ENCODE measurements at regions not wholly inside any gene's neighbourhood (a gene's known extent, or its start where the extent isn't known, plus 50 kb on each side); places are given as distances from the start of the nearest gene placed in this dataset.
"Not testable (repeated sequence)": the region's sequence is repeated elsewhere in the genome, so short reads cannot be mapped to it uniquely, and the experiment has no call there.

DNA sequence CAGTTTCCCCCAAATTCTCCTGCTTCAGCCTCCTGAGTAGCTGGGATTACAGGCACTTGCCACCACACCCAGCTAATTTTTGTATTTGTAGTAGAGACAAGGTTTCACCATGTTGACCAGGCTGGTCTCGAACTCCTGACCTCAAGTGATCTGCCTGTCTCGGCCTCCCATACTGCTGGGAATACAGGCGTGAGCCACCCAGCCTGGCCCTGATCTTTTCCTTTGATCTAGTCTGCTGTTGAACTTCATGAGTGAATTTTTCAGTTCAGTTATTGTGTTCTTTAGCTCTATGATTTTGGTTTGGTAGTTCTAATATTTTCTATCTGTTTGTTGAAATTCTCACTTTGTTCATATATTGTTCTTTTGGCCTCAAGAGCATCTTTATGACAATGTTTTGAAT is 83.4 kb upstream of the RAP2C start:
- H3K9me3 ChIP-seq; H3K36me3 ChIP-seq (replicated peaks in 1 of 2; ENCODE audit: control insufficient read depth in 1 of 2, insufficient read depth in 2 of 2, low read length in 1 of 2); H3K4me2 ChIP-seq; H3K79me2 ChIP-seq (ENCODE audit: insufficient read depth); H3K27ac ChIP-seq (ENCODE audit: low read depth in 2 of 2, low read length in 1 of 2); H3K4me1 ChIP-seq (ENCODE audit: control insufficient read depth in 1 of 2, insufficient read depth in 2 of 2, low read depth in 1 of 2, low read length in 1 of 2); H2AFZ ChIP-seq (ENCODE audit: low read depth); DNase-seq; H4K20me1 ChIP-seq (ENCODE audit: insufficient read depth); H3F3A ChIP-seq (replicated peaks; ENCODE audit: insufficient read depth); H3K9ac ChIP-seq; H3K9me2 ChIP-seq; H3K4me3 ChIP-seq (ENCODE audit: low read depth in 2 of 2, low read length in 1 of 2); POLR2A ChIA-PET; H3K27me3 ChIP-seq (ENCODE audit: insufficient read depth): not testable (repeated sequence)
- WGBS (ENCODE audit: low lambda C conversion rate): 22% methylated on average over 3 of the region's 3 CpGs
- CTCF ChIA-PET: interaction anchor here (0.6 to 3.7 kb wide), 2 partner anchors 9 to 11 kb away, joined by 3 to 19 read pairs; no protein-coding TSS in a partner anchor

DNA sequence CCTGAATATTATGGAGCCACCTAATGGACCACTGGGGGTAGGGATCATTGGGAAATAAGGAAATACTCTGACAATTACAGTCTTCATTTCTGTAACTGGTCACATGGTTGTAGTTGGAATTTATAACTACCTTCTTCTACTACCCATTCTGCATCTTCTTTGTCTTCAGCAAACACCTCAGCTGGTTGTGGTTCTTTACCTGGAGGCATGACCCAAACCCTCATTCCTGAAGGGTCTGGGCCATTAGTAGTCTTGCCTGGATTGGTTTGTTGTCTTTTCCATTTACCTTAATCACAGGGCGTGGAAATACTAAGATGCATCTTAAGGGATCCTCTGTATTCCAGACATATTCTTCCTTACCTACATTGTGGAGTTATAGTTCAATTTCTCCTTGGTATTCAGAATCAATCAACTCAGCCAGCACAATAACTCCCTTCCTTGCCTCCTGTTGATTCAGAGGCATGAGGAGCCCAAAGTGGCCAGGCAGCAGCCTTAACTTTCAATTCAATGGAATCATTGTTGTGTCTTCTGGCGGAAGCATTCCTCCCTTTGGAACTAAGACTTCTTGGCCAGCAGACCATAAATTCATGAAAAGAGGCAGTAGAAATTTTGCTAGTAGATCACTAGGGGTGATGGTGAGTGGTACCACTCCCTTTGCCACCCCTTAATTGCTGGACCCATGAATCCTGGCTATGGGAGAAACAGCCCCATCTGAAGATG is 75.7 kb upstream of the RAP2C start:
- no peak overlapping the region for H3K27ac ChIP-seq (ENCODE audit: low read depth in 2 of 2, low read length in 1 of 2)
- POLR2A ChIA-PET: no interaction called here
- H3K79me2 ChIP-seq (ENCODE audit: insufficient read depth): no peaks in the 10 kb centered on the region
- no peak overlapping the region for H3K4me2 ChIP-seq
- H3K9me3 ChIP-seq: no peaks in the 10 kb centered on the region
- DNase-seq: no peak
- H3K36me3 ChIP-seq (replicated peaks in 1 of 2; ENCODE audit: control insufficient read depth in 1 of 2, insufficient read depth in 2 of 2, low read length in 1 of 2): no peaks in the 10 kb centered on the region
- WGBS (ENCODE audit: low lambda C conversion rate): 25% methylated on average over 2 of the region's 2 CpGs
- CTCF ChIA-PET: interaction anchor here (2.8 to 3.3 kb wide), 3 partner anchors 9 to 319 kb away, joined by 19 to 40 read pairs (median 28); no protein-coding TSS in a partner anchor
- H2AFZ ChIP-seq (ENCODE audit: low read depth): no peak overlapping the region
- no peak overlapping the region for H3K9ac ChIP-seq
- TF ChIP-seq FOXM1 (IDR thresholded peaks at IDR 0.05; ENCODE audit: low read depth): no peak
- no peak for TF ChIP-seq YY1 (IDR thresholded peaks at IDR 0.05; ENCODE audit: low read depth)
- TF ChIP-seq, protein P1, sequence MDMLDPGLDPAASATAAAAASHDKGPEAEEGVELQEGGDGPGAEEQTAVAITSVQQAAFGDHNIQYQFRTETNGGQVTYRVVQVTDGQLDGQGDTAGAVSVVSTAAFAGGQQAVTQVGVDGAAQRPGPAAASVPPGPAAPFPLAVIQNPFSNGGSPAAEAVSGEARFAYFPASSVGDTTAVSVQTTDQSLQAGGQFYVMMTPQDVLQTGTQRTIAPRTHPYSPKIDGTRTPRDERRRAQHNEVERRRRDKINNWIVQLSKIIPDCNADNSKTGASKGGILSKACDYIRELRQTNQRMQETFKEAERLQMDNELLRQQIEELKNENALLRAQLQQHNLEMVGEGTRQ (IDR thresholded peaks at IDR 0.05; ENCODE audit: borderline replicate concordance, low read depth, low read length): no peak
- no peak for TF ChIP-seq EP300 (IDR thresholded peaks at IDR 0.05; ENCODE audit: borderline replicate concordance in 1 of 2, low read depth in 1 of 2, low read length in 1 of 2)
- TF ChIP-seq MXI1 (IDR thresholded peaks at IDR 0.05; ENCODE audit: low read depth, low read length): no peak
- TF ChIP-seq TAF1 (IDR thresholded peaks at IDR 0.05; ENCODE audit: borderline replicate concordance, low read depth, low read length): no peak
- TF ChIP-seq RFX5 (IDR thresholded peaks at IDR 0.05; ENCODE audit: low read length): no peak
- TF ChIP-seq SIN3A (IDR thresholded peaks at IDR 0.05; ENCODE audit: borderline replicate concordance, low read depth, low read length): no peak
- TF ChIP-seq, protein P2, sequence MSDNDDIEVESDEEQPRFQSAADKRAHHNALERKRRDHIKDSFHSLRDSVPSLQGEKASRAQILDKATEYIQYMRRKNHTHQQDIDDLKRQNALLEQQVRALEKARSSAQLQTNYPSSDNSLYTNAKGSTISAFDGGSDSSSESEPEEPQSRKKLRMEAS (IDR thresholded peaks at IDR 0.05; ENCODE audit: low read depth): no peak
- H3K4me1 ChIP-seq (ENCODE audit: control insufficient read depth in 1 of 2, insufficient read depth in 2 of 2, low read depth in 1 of 2, low read length in 1 of 2): no peaks in the 10 kb centered on the region
- no peaks in the 10 kb centered on the region for H3K9me2 ChIP-seq
- H3K27me3 ChIP-seq (ENCODE audit: insufficient read depth): no peaks in the 10 kb centered on the region; the same call in 1 of the 2 replicates
- no peak overlapping the region for H3K4me3 ChIP-seq (ENCODE audit: low read depth in 2 of 2, low read length in 1 of 2)
- no peaks in the 10 kb centered on the region for H4K20me1 ChIP-seq (ENCODE audit: insufficient read depth)
- no peaks in the 10 kb centered on the region for H3F3A ChIP-seq (replicated peaks; ENCODE audit: insufficient read depth)

DNA sequence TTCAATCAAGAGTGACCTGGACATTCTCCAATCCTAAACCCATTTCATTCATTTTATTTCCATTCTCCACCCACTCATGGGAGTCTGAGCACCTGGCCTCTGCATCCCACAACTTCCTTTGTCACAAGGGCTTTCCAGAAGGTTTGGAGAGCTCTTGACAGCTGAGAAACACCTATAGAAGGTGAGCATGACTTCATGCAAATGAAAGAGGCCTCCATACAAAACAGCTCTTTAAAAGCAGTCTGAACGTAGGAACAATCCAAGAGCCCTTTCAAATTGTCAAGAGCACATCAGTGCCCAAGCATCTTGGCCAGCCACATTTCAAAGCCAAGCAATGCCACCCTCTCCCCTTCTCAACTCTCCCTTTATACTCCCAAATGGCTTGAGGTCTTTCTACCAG is 74.9 kb upstream of the RAP2C start:
- Histone ChIP-seq H3K4me3 (ENCODE audit: low read depth in 2 of 2, low read length in 1 of 2) (no peak overlapping the region), H3K9ac (no peak overlapping the region), H3K4me2 (no peak overlapping the region), H3K9me3 (no peaks in the 10 kb centered on the region), H2AFZ (ENCODE audit: low read depth) (no peak overlapping the region), H3K79me2 (ENCODE audit: insufficient read depth) (no peaks in the 10 kb centered on the region), H3K27ac (ENCODE audit: low read depth in 2 of 2, low read length in 1 of 2) (no peak overlapping the region), H3K27me3 (ENCODE audit: insufficient read depth) (no peaks in the 10 kb centered on the region; the same call in 1 of the 2 replicates), H3K9me2 (no peaks in the 10 kb centered on the region), H4K20me1 (ENCODE audit: insufficient read depth) (no peaks in the 10 kb centered on the region), H3K36me3 (replicated peaks in 1 of 2; ENCODE audit: control insufficient read depth in 1 of 2, insufficient read depth in 2 of 2, low read length in 1 of 2) (no peaks in the 10 kb centered on the region), H3F3A (replicated peaks; ENCODE audit: insufficient read depth) (no peaks in the 10 kb centered on the region), H3K4me1 (ENCODE audit: control insufficient read depth in 1 of 2, insufficient read depth in 2 of 2, low read depth in 1 of 2, low read length in 1 of 2) (no peaks in the 10 kb centered on the region)
- TF ChIP-seq, protein P3, sequence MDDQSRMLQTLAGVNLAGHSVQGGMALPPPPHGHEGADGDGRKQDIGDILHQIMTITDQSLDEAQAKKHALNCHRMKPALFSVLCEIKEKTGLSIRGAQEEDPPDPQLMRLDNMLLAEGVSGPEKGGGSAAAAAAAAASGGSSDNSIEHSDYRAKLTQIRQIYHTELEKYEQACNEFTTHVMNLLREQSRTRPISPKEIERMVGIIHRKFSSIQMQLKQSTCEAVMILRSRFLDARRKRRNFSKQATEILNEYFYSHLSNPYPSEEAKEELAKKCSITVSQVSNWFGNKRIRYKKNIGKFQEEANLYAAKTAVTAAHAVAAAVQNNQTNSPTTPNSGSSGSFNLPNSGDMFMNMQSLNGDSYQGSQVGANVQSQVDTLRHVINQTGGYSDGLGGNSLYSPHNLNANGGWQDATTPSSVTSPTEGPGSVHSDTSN (IDR thresholded peaks at IDR 0.05): no peak
- TF ChIP-seq ELF1 (IDR thresholded peaks at IDR 0.05): no peak
- no peak for TF ChIP-seq TEAD4 (IDR thresholded peaks at IDR 0.05; ENCODE audit: borderline replicate concordance, insufficient read depth)
- TF ChIP-seq RAD21 (IDR thresholded peaks at IDR 0.05; ENCODE audit: low read length): no peak
- no peak for TF ChIP-seq FOSL2 (IDR thresholded peaks at IDR 0.05; ENCODE audit: borderline replicate concordance, low read depth)
- TF ChIP-seq TCF12 (IDR thresholded peaks at IDR 0.05): no peak
- no peak for TF ChIP-seq SIN3A (IDR thresholded peaks at IDR 0.05; ENCODE audit: borderline replicate concordance, low read depth, low read length)
- no peak for TF ChIP-seq EP300 (IDR thresholded peaks at IDR 0.05; ENCODE audit: borderline replicate concordance in 1 of 2, low read depth in 1 of 2, low read length in 1 of 2)
- no peak for TF ChIP-seq EZH2phosphoT487 (IDR thresholded peaks at IDR 0.05; ENCODE audit: borderline replicate concordance, low read depth)
- WGBS (ENCODE audit: low lambda C conversion rate): 46% methylated on average over 1 of the region's 1 CpG
- CTCF ChIA-PET: interaction anchor here (1.9 to 3.3 kb wide), 6 partner anchors 10 to 337 kb away, joined by 4 to 40 read pairs (median 18); no protein-coding TSS in a partner anchor
- no peak for DNase-seq
- POLR2A ChIA-PET: no interaction called here

All from SK-N-SH (cell line).